Fibroblast of pulmonary artery (primary cell): ENCODE measurements at regions not wholly inside any gene's neighbourhood (a gene's known extent, or its start where the extent isn't known, plus 50 kb on each side); places are given as distances from the start of the nearest gene placed in this dataset.

Experiments
- DNase-seq: peaks from one replicate; pipeline ENCODE4 v3.0.0-alpha.2; 2010; ENCODE audit warnings: low read depth
- H3K4me3 ChIP-seq: replicated peaks from 2 replicates; pipeline ENCODE4 v1.5.1; 2011; ENCODE audit warnings: low read depth, mild to moderate bottlenecking, control low read depth, low read length, moderate library complexity
- CTCF ChIP-seq: IDR thresholded peaks from 2 replicates; pipeline ENCODE4 v1.5.1; 2011; ENCODE audit warnings: mild to moderate bottlenecking, control low read depth, low read length, inconsistent platforms; ENCODE audit errors: missing control alignments

DNA sequence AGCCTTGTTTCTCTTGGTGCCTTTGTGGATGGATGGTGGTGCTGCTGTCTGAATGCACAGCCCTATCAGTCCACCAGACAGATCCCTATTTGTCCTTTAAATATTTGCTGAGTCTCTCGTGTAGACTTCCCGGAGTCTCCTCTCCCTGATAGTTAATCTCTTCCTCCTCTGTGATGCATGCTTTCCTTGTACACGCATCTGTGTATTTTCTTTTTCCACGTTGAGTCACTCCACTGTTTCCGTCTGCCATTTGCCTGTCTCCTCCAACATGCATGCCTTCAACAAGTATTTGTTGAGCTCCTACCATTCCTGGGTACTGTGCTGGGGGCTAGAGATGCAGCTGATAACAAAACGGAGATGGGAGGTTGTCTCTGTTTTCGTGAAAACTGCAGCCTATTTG, 282.6 kb downstream of the HAPSTR1 start:
- TF ChIP-seq CTCF = no peak
- no peak overlapping the region for H3K4me3 ChIP-seq
- DNase-seq = no peak

DNA sequence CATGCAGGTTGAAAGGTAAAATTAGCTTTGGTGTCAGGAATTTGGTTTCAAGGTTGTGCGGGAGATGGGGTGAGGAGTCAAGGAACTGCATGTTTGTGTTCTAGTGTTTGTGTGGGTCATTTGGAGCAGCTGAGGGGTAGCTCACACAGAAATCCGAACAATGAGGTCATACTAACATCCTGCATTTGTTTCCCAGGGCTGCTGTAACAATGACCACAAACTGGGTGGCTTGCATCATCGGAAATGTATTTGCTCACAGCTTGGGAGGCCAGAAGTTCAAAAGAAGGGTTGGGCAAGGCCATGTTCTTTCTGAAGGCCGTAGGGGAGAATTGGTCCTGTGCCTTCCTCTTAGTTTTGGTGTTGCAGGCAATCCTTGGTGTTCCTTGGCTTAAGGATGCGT, 287.4 kb downstream of the HAPSTR1 start:
- TF ChIP-seq CTCF = no peak
- H3K4me3 ChIP-seq = no peak overlapping the region
- no peak for DNase-seq

DNA sequence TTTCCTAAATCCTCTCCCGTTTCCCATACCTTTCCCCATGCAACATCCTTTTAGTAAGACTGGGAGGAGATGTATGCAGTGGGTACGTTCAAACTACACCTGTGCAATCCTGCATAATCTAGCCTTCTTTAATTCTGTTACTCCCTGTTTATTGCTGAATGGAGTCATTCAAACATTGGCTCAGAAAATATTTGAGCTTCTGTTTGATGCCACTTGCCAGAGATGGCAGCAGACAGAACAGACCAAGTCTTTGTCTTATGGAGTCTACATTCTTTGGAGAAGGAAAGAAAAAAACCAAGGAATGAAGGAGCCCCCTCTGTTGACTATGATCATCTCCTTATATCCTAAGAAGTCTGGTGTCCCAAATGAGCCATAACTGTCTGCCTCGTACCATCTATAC, 288.8 kb downstream of the HAPSTR1 start:
- no peak for DNase-seq
- H3K4me3 ChIP-seq = no peak overlapping the region
- no peak for TF ChIP-seq CTCF

- H3K4me3 ChIP-seq = no peak overlapping the region
- TF ChIP-seq CTCF = no peak
- DNase-seq = no peak
Observed at GRCh38 chr16:9381399-9381798, 290.0 kb downstream of the HAPSTR1 start.

DNA sequence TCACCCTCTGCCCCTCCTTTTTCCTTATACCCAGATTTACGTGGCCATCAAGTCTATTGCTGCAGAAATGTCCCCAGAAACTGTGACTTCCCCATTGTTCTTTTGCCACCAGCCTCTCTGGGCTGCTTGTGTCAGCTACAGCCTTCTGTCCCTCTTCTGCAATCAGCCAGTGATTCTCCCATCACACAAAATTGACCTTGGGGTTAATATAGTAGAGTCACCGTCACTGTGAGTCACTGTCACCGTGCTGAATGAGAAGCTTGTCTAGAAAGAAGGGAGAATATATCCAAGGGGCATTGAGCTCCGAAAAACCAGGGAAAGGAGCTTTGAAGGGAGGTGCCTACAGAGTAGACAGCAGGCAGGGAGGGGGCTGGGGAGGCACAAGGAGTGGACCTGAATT, 290.5 kb downstream of the HAPSTR1 start:
- TF ChIP-seq CTCF = no peak
- DNase-seq = no peak
- H3K4me3 ChIP-seq = no peak overlapping the region

- TF ChIP-seq CTCF = no peak
- no peak overlapping the region for H3K4me3 ChIP-seq
- no peak for DNase-seq
Observed at GRCh38 chr16:9383281-9383680, 291.8 kb downstream of the HAPSTR1 start.

DNA sequence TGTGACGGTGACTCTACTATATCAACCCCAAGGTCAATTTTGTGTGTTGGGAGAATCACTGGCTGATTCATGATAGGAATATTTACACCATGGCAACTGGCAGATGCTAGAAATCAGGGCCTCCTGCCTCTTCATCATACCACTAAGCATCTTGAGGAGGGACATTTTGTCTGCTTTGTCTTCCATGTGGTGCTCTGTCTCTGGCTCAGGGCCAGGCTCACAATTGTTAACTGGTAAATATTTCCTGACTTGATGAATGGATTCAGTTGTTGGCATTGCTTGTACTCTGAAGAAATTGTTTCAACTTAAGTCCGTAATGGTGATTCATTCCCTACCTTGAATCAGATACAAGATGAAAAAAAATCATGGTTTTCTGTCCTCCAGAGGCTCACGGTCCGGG, 292.7 kb downstream of the HAPSTR1 start:
- TF ChIP-seq CTCF = no peak
- DNase-seq = no peak
- no peak overlapping the region for H3K4me3 ChIP-seq
